ENCODE measurements at regions not wholly inside any gene's neighbourhood (a gene's known extent, or its start where the extent isn't known, plus 50 kb on each side); places are given as distances from the start of the nearest gene placed in this dataset.

GRCh38 chr2:15789381-15790062, 150.8 kb upstream of the MYCN start:
- Histone ChIP-seq H2AFZ (ENCODE audit: low read depth, low read length) (no peak overlapping the region), H3K79me2 (ENCODE audit: low read length) (no peaks in the 10 kb centered on the region), H3K4me3 (ENCODE audit: low read length) (no peak overlapping the region), H3K9ac (ENCODE audit: low read length) (no peak overlapping the region), H3K4me1 (ENCODE audit: low read length) (no peaks in the 10 kb centered on the region), H3K27me3 (ENCODE audit: low read depth, low read length) (peaks cover 14% of the 10 kb centered on the region), H3K9me3 (ENCODE audit: insufficient read depth, low read length) (no peaks in the 10 kb centered on the region), H3K36me3 (replicated peaks; ENCODE audit: low read depth, low read length) (no peaks in the 10 kb centered on the region), H3K27ac (ENCODE audit: low read length) (no peak overlapping the region), H4K20me1 (ENCODE audit: insufficient read depth, low read length) (no peaks in the 10 kb centered on the region), H3K4me2 (ENCODE audit: low read length) (no peak overlapping the region)
- TF ChIP-seq EZH2phosphoT487 (IDR thresholded peaks at IDR 0.05; ENCODE audit: low read depth): no peak
- no peak for TF ChIP-seq CTCF (IDR thresholded peaks at IDR 0.05; ENCODE audit: low read depth, low read length)

DNA sequence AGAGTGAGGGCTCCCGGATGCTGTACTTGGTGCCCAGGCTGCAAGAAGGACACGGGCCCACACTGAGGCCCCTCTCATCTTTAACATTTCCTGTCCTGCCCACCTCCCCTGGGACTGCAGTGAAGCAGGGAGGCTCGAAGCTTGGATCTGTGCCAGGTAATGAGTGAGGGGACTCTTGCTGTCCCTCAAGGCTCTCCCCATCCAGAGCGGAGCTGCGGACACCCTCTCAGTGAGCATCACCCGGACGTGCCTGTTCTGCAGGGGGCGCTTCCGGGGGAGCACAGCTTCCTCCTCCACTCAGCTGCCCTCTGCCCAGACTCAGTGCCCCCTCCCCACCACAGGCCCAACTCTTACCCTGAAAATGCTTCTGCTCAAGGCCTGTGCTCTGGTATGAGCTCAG, 150.0 kb upstream of the MYCN start:
- H3K4me3 ChIP-seq (ENCODE audit: low read length): no peak overlapping the region
- H3K27ac ChIP-seq (ENCODE audit: low read length): no peak overlapping the region
- no peak for TF ChIP-seq EZH2phosphoT487 (IDR thresholded peaks at IDR 0.05; ENCODE audit: low read depth)
- TF ChIP-seq CTCF (IDR thresholded peaks at IDR 0.05; ENCODE audit: low read depth, low read length): no peak
- H3K9me3 ChIP-seq (ENCODE audit: insufficient read depth, low read length): no peaks in the 10 kb centered on the region
- H3K27me3 ChIP-seq (ENCODE audit: low read depth, low read length): peaks cover 17% of the 10 kb centered on the region
- H3K4me1 ChIP-seq (ENCODE audit: low read length): no peaks in the 10 kb centered on the region
- no peak overlapping the region for H2AFZ ChIP-seq (ENCODE audit: low read depth, low read length)
- H3K36me3 ChIP-seq (replicated peaks; ENCODE audit: low read depth, low read length): no peaks in the 10 kb centered on the region
- H3K9ac ChIP-seq (ENCODE audit: low read length): no peak overlapping the region
- no peaks in the 10 kb centered on the region for H4K20me1 ChIP-seq (ENCODE audit: insufficient read depth, low read length)
- no peaks in the 10 kb centered on the region for H3K79me2 ChIP-seq (ENCODE audit: low read length)
- no peak overlapping the region for H3K4me2 ChIP-seq (ENCODE audit: low read length)

DNA sequence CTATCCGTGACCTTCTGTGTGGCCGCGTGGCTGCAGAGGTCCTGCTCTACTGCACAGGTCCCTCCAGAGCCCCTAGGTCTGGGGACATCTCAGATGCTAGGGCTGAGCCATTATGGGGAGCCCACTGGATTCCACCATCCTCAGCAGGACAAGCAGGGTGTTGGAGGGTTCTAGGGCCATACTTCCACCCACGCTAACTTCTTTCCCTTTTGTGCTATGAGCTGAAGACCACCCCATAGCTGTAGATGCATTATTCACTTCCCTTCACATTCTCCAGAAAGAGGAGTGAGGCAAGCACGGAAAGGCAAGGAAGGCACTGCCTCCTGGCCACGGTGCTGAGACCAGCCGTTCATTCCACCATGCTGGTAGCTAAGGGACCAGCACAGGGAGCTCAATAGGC, 149.5 kb upstream of the MYCN start:
- TF ChIP-seq CTCF (IDR thresholded peaks at IDR 0.05; ENCODE audit: low read depth, low read length) (no peak), EZH2phosphoT487 (IDR thresholded peaks at IDR 0.05; ENCODE audit: low read depth) (no peak)
- Histone ChIP-seq H3K27me3 (ENCODE audit: low read depth, low read length) (peaks cover 17% of the 10 kb centered on the region), H4K20me1 (ENCODE audit: insufficient read depth, low read length) (no peaks in the 10 kb centered on the region), H3K79me2 (ENCODE audit: low read length) (no peaks in the 10 kb centered on the region), H3K4me3 (ENCODE audit: low read length) (no peak overlapping the region), H3K4me1 (ENCODE audit: low read length) (no peaks in the 10 kb centered on the region), H2AFZ (ENCODE audit: low read depth, low read length) (no peak overlapping the region), H3K4me2 (ENCODE audit: low read length) (no peak overlapping the region), H3K9ac (ENCODE audit: low read length) (no peak overlapping the region), H3K9me3 (ENCODE audit: insufficient read depth, low read length) (no peaks in the 10 kb centered on the region), H3K36me3 (replicated peaks; ENCODE audit: low read depth, low read length) (no peaks in the 10 kb centered on the region), H3K27ac (ENCODE audit: low read length) (no peak overlapping the region)

DNA sequence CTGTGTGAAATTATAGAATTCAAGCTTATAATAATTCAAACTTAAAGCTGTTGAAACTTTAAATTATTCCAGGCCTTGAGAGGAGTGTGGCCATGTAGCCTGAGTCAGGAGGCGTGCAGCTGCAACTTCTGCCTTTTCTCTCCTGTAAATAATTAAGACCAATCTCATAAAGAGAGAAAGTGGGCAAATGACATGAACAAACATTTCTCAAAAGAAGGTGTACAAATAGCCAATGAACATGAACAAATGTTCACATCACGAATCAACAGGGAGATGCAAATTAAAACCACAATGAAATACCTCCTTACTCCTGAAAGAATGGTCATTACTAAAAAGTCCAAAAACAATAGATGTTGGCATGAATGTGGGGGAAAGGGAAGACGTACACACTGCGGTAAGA, 149.1 kb upstream of the MYCN start:
- Histone ChIP-seq H2AFZ (ENCODE audit: low read depth, low read length) (no peak overlapping the region), H3K27me3 (ENCODE audit: low read depth, low read length) (peaks cover 17% of the 10 kb centered on the region), H3K9ac (ENCODE audit: low read length) (no peak overlapping the region), H3K27ac (ENCODE audit: low read length) (no peak overlapping the region), H3K36me3 (replicated peaks; ENCODE audit: low read depth, low read length) (no peaks in the 10 kb centered on the region), H3K4me1 (ENCODE audit: low read length) (no peaks in the 10 kb centered on the region), H3K9me3 (ENCODE audit: insufficient read depth, low read length) (no peaks in the 10 kb centered on the region), H3K4me3 (ENCODE audit: low read length) (no peak overlapping the region), H3K4me2 (ENCODE audit: low read length) (no peak overlapping the region), H4K20me1 (ENCODE audit: insufficient read depth, low read length) (no peaks in the 10 kb centered on the region), H3K79me2 (ENCODE audit: low read length) (no peaks in the 10 kb centered on the region)
- no peak for TF ChIP-seq CTCF (IDR thresholded peaks at IDR 0.05; ENCODE audit: low read depth, low read length)
- TF ChIP-seq EZH2phosphoT487 (IDR thresholded peaks at IDR 0.05; ENCODE audit: low read depth): no peak

All from OCI-LY3 (cell line).